CD4-positive, alpha-beta T cell treated with Interleukin-15 for 1 hour (primary cell): ENCODE measurements at regions not wholly inside any gene's neighbourhood (a gene's known extent, or its start where the extent isn't known, plus 50 kb on each side); places are given as distances from the start of the nearest gene placed in this dataset.

Experiments used
- DNase-seq: peaks from one replicate; pipeline ENCODE4 v3.0.0-alpha.2; 2020

GRCh38 chr6:109292983-109293586 is 89.2 kb downstream of the CD164 start:
- DNase-seq = no peak

GRCh38 chr6:109292420-109292819 is 89.8 kb downstream of the CD164 start:
- DNase-seq = no peak

- no peak for DNase-seq
Observed at GRCh38 chr6:109291902-109292301, 90.4 kb downstream of the CD164 start.

GRCh38 chr6:109290143-109290931 is 91.9 kb downstream of the CD164 start:
- DNase-seq = no peak

GRCh38 chr6:109285366-109285765 is 96.9 kb downstream of the CD164 start:
- no peak for DNase-seq

- no peak for DNase-seq
Observed at GRCh38 chr6:109284675-109285074, 97.6 kb downstream of the CD164 start.

GRCh38 chr6:109282756-109283155 is 99.5 kb downstream of the CD164 start:
- DNase-seq = no peak

GRCh38 chr6:109279628-109280027 is 102.6 kb downstream of the CD164 start:
- no peak for DNase-seq

- no peak for DNase-seq
Observed at GRCh38 chr6:109271622-109272021, 110.6 kb downstream of the CD164 start.

GRCh38 chr6:109269953-109270517 is 112.2 kb downstream of the CD164 start:
- DNase-seq = no peak

- DNase-seq = no peak
Observed at GRCh38 chr6:109269057-109269456, 113.2 kb downstream of the CD164 start.

GRCh38 chr6:109265530-109265929 is 116.7 kb downstream of the CD164 start:
- DNase-seq = no peak

- no peak for DNase-seq
Observed at GRCh38 chr6:109263873-109264700, 118.2 kb downstream of the CD164 start.

GRCh38 chr6:109262261-109262660 is 120.0 kb downstream of the CD164 start:
- no peak for DNase-seq

- DNase-seq = no peak
Observed at GRCh38 chr6:109261811-109262210, 120.5 kb downstream of the CD164 start.

- DNase-seq = no peak
Observed at GRCh38 chr6:109260701-109261100, 121.6 kb downstream of the CD164 start.

- DNase-seq = no peak
Observed at GRCh38 chr6:109260126-109260525, 122.1 kb downstream of the CD164 start.

GRCh38 chr6:109258129-109258528 is 124.1 kb downstream of the CD164 start:
- no peak for DNase-seq

GRCh38 chr6:109257494-109257893 is 124.8 kb downstream of the CD164 start:
- DNase-seq = no peak

- no peak for DNase-seq
Observed at GRCh38 chr6:109255946-109256640, 126.2 kb downstream of the CD164 start.

GRCh38 chr6:109255087-109255486 is 127.2 kb downstream of the CD164 start:
- DNase-seq = no peak

- no peak for DNase-seq
Observed at GRCh38 chr6:109253366-109253765, 128.9 kb downstream of the CD164 start.
